NCI-H1092 (cell line): ENCODE measurements at regions not wholly inside any gene's neighbourhood (a gene's known extent, or its start where the extent isn't known, plus 50 kb on each side); places are given as distances from the start of the nearest gene placed in this dataset.

ENCODE experiments used
- DNase-seq: peaks from one replicate; lab custom pipeline; 2025; lab: John Stamatoyannopoulos, UW

GRCh38 chr11:134008634-134009071 lies 51.9 kb upstream of the IGSF9B start:
- no peak for DNase-seq

- DNase-seq: no peak
These were observed 55.4 kb upstream of the JAM3 start for GRCh38 chr11:134013518-134013917.

- DNase-seq: peak; percentile 53
These were observed 54.4 kb upstream of the JAM3 start for GRCh38 chr11:134014511-134014910.

- DNase-seq: no peak
These were observed 53.3 kb upstream of the JAM3 start for GRCh38 chr11:134015556-134015955.

- no peak for DNase-seq
These were observed 51.1 kb upstream of the JAM3 start for GRCh38 chr11:134017511-134018430.
